ENCODE measurements at regions not wholly inside any gene's neighbourhood (a gene's known extent, or its start where the extent isn't known, plus 50 kb on each side); places are given as distances from the start of the nearest gene placed in this dataset.

DNA sequence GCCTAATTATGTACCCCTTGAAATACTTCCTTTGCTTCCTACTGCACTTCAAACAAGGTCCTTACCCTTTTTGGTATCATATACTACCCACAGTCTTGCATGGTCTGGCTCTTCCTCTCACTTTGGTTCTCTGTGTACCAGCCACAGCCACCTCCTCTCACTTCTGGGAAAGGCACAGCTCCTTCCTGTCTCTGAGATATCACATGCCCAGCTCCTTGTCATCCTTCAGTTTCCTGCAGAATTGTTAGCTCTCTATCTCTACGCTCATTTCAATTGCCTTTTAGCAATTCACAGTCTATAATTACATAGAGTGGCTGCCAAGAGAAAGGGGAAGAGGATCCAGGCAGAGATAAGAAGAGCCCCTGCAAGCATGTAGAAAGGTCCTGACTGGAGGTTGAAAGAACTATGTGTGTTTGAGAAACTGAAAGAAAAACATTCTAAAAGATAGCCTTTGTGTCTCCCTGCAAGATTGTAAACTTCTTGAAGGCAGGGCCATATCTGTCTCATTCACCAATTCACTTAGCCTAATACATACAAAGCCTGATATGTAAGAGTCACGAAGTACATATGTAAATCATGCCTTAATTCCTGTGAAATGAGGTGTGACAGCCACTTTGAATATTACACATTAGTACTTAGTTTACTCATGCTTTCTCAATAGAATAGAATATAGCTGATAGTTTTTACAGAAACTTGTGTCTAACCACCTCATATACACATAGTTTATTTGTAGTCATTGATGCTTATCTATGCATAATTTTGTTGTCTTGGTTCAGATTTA is 933.1 kb downstream of the DIAPH3 start:
- TF ChIP-seq CTCF (IDR thresholded peaks at IDR 0.05; ENCODE audit: poor library complexity) (no peak), EZH2 (IDR thresholded peaks at IDR 0.05; ENCODE audit: borderline replicate concordance) (no peak), EZH2phosphoT487 (IDR thresholded peaks at IDR 0.05; ENCODE audit: low read depth, severe bottlenecking, unreplicated experiment) (no peak)

Measured in hepatocyte (in vitro differentiated cells).